GM12878 (cell line): ENCODE measurements at regions not wholly inside any gene's neighbourhood (a gene's known extent, or its start where the extent isn't known, plus 50 kb on each side); places are given as distances from the start of the nearest gene placed in this dataset.

Experiments
- ATAC-seq: fragments of 200-7000 bp; cut with Tn5 transposase; 3 replicates; pipeline ENCODE4 v1.9.1; 2020; ENCODE audit warnings: mild to moderate bottlenecking, moderate library complexity
- BruUV-seq: library from RNA; stranded (reverse); fragments of 400-500 nt; replicated peaks from 2 replicates; lab custom pipeline; 2021; lab: Mats Ljungman, UMichigan
- CTCF ChIA-PET: fragments of 300-600 bp; sonication (Branson Sonifier 250); formaldehyde crosslinking; extraction: SDS; loops from one replicate; lab custom pipeline; 2021; ENCODE audit warnings: inconsistent platforms; lab: Yijun Ruan, JAX
- POLR2A ChIA-PET: fragments of 350-600 bp; formaldehyde crosslinking; extraction: SDS; loops from one replicate; lab custom pipeline; 2021; ENCODE audit warnings: inconsistent platforms; lab: Charles Lee
- RAD21 ChIA-PET: fragments of 300-600 bp; sonication (Branson Sonifier 250); formaldehyde crosslinking; loops from one replicate; lab custom pipeline; 2023; ENCODE audit warnings: antibody characterized with exemption; ENCODE audit not compliant: unreplicated experiment; lab: Charles Lee
- SMC1A ChIA-PET: fragments of 300-600 bp; sonication (Branson Sonifier 250); formaldehyde crosslinking; loops from one replicate; lab custom pipeline; 2023; ENCODE audit not compliant: unreplicated experiment, uncharacterized antibody; lab: Charles Lee
- DNase-seq: peaks from one replicate; pipeline ENCODE4 v3.0.0-alpha.2; 2011; ENCODE audit warnings: low read depth, low spot score
- FAIRE-seq: peaks from 3 replicates; lab custom pipeline; 2011; peaks lifted over from hg19 to GRCh38; lab: Jason Lieb, UNC
- H2AFZ ChIP-seq: 2 replicates; pipeline ENCODE4 v1.6.0; 2011; ENCODE audit warnings: low read depth, low read length, control low read depth; ENCODE audit not compliant: control insufficient read depth
- H3K27ac ChIP-seq: 2 replicates; pipeline ENCODE4 v1.5.1; 2011; ENCODE audit warnings: control low read depth; ENCODE audit not compliant: control insufficient read depth, insufficient read depth
- H3K27me3 ChIP-seq, 2 experiments: replicated peaks in 1 of 2; 2 replicates each; pipeline versions ENCODE4 v1.6.0 to v1.6.1; 2011; ENCODE audit warnings: low read length in 1 of 2; ENCODE audit not compliant: control insufficient read depth in 2 of 2, insufficient read depth in 2 of 2
- H3K36me3 ChIP-seq, 2 experiments: 2 replicates each; pipeline ENCODE4 v1.5.1; 2011; ENCODE audit warnings: low read length in 1 of 2; ENCODE audit not compliant: control insufficient read depth in 2 of 2, insufficient read depth in 2 of 2
- H3K4me1 ChIP-seq: 2 replicates; pipeline ENCODE4 v1.6.1; 2011; ENCODE audit warnings: mild to moderate bottlenecking, low read length, moderate library complexity, mixed read lengths; ENCODE audit not compliant: control insufficient read depth, insufficient read depth
- H3K4me2 ChIP-seq: 2 replicates; pipeline ENCODE4 v1.6.0; 2011; ENCODE audit warnings: control low read depth; ENCODE audit not compliant: control insufficient read depth, insufficient read depth
- H3K4me3 ChIP-seq: fragments of 200-600 bp; sonication (generic); 2 replicates; pipeline ENCODE4 v1.5.1; 2016
- H3K79me2 ChIP-seq: 2 replicates; pipeline ENCODE4 v1.6.0; 2011; ENCODE audit warnings: low read length; ENCODE audit not compliant: control insufficient read depth, insufficient read depth
- H3K9ac ChIP-seq: 2 replicates; pipeline ENCODE4 v1.8.0; 2011; ENCODE audit warnings: low read length, control low read depth, mixed read lengths; ENCODE audit not compliant: control insufficient read depth, insufficient read depth
- H3K9me3 ChIP-seq: replicated peaks from 3 replicates; pipeline ENCODE4 v1.5.1; 2011; ENCODE audit warnings: mild to moderate bottlenecking, low read length; ENCODE audit not compliant: control insufficient read depth, insufficient read depth
- H4K20me1 ChIP-seq: 2 replicates; pipeline ENCODE4 v1.6.0; 2011; ENCODE audit not compliant: control insufficient read depth, insufficient read depth
- CREM ChIP-seq: IDR thresholded peaks from 2 replicates; pipeline ENCODE4 v1.6.1; 2014; ENCODE audit warnings: antibody characterized with exemption, low read depth
- E2F8 ChIP-seq: fragments of 450-650 bp; IDR thresholded peaks from 2 replicates; pipeline ENCODE4 v1.6.1; 2018; ENCODE audit warnings: mild to moderate bottlenecking, low read depth, moderate library complexity; ENCODE audit not compliant: partially characterized antibody
- HDAC6 ChIP-seq: fragments of 200-600 bp; sonication (generic); IDR thresholded peaks from one replicate; pipeline ENCODE4 v1.8.0; 2017; ENCODE audit warnings: antibody characterized with exemption; ENCODE audit not compliant: unreplicated experiment
- NFYA ChIP-seq: IDR thresholded peaks from 2 replicates; pipeline ENCODE4 v1.6.1; 2011; ENCODE audit warnings: low read depth, mild to moderate bottlenecking, low read length, improper control_type of control experiment, borderline replicate concordance
- NRF1 ChIP-seq: conservative IDR thresholded peaks from 2 replicates; pipeline ENCODE4 v1.6.1; 2011; ENCODE audit warnings: mild to moderate bottlenecking, low read depth, low read length, improper control_type of control experiment
- PKNOX1 ChIP-seq: fragments of 450-650 bp; IDR thresholded peaks from 2 replicates; pipeline ENCODE4 v1.6.1; 2016; ENCODE audit warnings: mild to moderate bottlenecking
- RAD21 ChIP-seq: IDR thresholded peaks from 2 replicates; pipeline ENCODE4 v1.6.1; 2011; ENCODE audit warnings: mild to moderate bottlenecking, low read depth, low read length, moderate library complexity; ENCODE audit not compliant: insufficient read depth
- RB1 ChIP-seq: fragments of 450-650 bp; formaldehyde crosslinking; IDR thresholded peaks from 2 replicates; pipeline ENCODE4 v1.6.1; 2017; ENCODE audit warnings: mild to moderate bottlenecking, borderline replicate concordance
- SKIL ChIP-seq: fragments of 450-650 bp; IDR thresholded peaks from 2 replicates; pipeline ENCODE4 v1.6.1; 2017; ENCODE audit warnings: mild to moderate bottlenecking, low read depth, inconsistent platforms; ENCODE audit not compliant: poor library complexity, severe bottlenecking
- SREBF1 ChIP-seq: IDR thresholded peaks from 2 replicates; pipeline ENCODE4 v1.6.1; 2012; ENCODE audit warnings: mild to moderate bottlenecking, low read length
- ZNF687 ChIP-seq: fragments of 450-650 bp; IDR thresholded peaks from 2 replicates; pipeline ENCODE4 v1.6.1; 2017; ENCODE audit warnings: mild to moderate bottlenecking, moderate library complexity
- WGBS: methylation state at CpG from one replicate; pipeline ENCODE4 v1.1.6; 2016; ENCODE audit warnings: low lambda C conversion rate; ENCODE audit not compliant: insufficient replicate concordance, insufficient coverage; ENCODE audit errors: missing lambda C conversion rate; 5-methylcytosine and 5-hydroxymethylcytosine counted together
- in situ Hi-C: fragments of 300-500 bp; cut with MboI; formaldehyde crosslinking; loops from 9 replicates; pipeline ENCODE4 v1.14.3; 2018; ENCODE audit warnings: mixed read lengths
- intact Hi-C: fragments of 100-400 bp; cut with micrococcal nuclease; formaldehyde crosslinking; loops from one replicate; pipeline ENCODE4 v1.14.2; 2022; ENCODE audit not compliant: unreplicated experiment

- TF ChIP-seq NFYA, result no peak
- TF ChIP-seq PKNOX1, result no peak
- TF ChIP-seq NRF1, result no peak
- TF ChIP-seq ZNF687, result no peak
- TF ChIP-seq RAD21, result no peak
- TF ChIP-seq HDAC6, result no peak
- TF ChIP-seq SREBF1, result no peak
Measured at GRCh38 chr17:5780476-5780875, 196.2 kb upstream of the NLRP1 start (continued).

- POLR2A ChIA-PET, result no interaction called here
- Histone ChIP-seq H3K9me3 (no peaks in the 10 kb centered on the region; the same call in 2 of the 3 replicates), H2AFZ (no peak overlapping the region), H3K9ac (no peak overlapping the region), H3K4me1 (peaks cover 19% of the 10 kb centered on the region), H3K27ac (no peak overlapping the region), H3K4me3 (no peak overlapping the region), H3K36me3 (no peaks in the 10 kb centered on the region), H3K4me2 (no peak overlapping the region), H3K79me2 (no peaks in the 10 kb centered on the region), H4K20me1 (no peaks in the 10 kb centered on the region), H3K27me3 (no peaks in the 10 kb centered on the region)
- RAD21 ChIA-PET, result no interaction called here
- CTCF ChIA-PET, result no interaction called here
- WGBS, result 38% methylated on average over 13 of the region's 13 CpGs
- SMC1A ChIA-PET, result no interaction called here
- FAIRE-seq (no peak), DNase-seq (no peak), ATAC-seq (no peak)
- in situ Hi-C loops (no loop called here), intact Hi-C loops (no loop called here)
- BruUV-seq, result no TSS peak
- TF ChIP-seq RB1 (no peak), E2F8 (no peak), CREM (no peak), SKIL (no peak)
Measured at GRCh38 chr17:5781236-5781927, 197.1 kb upstream of the NLRP1 start.
